D721Med (cell line): ENCODE measurements at regions not wholly inside any gene's neighbourhood (a gene's known extent, or its start where the extent isn't known, plus 50 kb on each side); places are given as distances from the start of the nearest gene placed in this dataset.

Experiments used
- DNase-seq: peaks from one replicate; pipeline ENCODE4 v3.0.0; 2011; ENCODE audit warnings: low spot score; ENCODE audit not compliant: insufficient read length
- FAIRE-seq: peaks from 2 replicates; lab custom pipeline; 2011; peaks lifted over from hg19 to GRCh38; lab: Jason Lieb, UNC
- TF ChIP-seq, protein P1 (sequence below): IDR thresholded peaks from 2 replicates; pipeline ENCODE4 v1.5.1; 2012; ENCODE audit warnings: mild to moderate bottlenecking, control low read depth; ENCODE audit not compliant: insufficient read depth; ENCODE audit errors: missing control alignments

DNA sequence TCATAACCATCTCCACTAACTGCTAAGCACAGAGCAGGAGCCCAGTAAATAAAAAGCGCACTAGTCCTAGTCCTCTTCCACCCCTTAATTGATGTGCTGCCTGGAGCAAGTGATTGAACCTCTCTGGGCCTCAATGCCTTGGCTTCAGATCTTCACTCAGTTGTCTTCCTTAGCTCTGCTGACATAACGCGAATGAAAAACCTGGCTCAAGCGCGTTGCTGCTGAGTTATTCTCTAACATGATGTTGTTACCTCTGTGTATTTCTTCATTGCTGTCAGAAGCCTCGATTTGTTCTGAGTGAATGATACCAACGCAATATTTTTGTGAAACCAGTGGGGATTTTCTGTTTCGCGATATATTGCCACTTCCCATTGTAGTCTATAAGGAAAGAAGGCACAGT is 185.1 kb upstream of the CCND2 start:
- TF ChIP-seq, protein P1, sequence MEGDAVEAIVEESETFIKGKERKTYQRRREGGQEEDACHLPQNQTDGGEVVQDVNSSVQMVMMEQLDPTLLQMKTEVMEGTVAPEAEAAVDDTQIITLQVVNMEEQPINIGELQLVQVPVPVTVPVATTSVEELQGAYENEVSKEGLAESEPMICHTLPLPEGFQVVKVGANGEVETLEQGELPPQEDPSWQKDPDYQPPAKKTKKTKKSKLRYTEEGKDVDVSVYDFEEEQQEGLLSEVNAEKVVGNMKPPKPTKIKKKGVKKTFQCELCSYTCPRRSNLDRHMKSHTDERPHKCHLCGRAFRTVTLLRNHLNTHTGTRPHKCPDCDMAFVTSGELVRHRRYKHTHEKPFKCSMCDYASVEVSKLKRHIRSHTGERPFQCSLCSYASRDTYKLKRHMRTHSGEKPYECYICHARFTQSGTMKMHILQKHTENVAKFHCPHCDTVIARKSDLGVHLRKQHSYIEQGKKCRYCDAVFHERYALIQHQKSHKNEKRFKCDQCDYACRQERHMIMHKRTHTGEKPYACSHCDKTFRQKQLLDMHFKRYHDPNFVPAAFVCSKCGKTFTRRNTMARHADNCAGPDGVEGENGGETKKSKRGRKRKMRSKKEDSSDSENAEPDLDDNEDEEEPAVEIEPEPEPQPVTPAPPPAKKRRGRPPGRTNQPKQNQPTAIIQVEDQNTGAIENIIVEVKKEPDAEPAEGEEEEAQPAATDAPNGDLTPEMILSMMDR = no peak
- FAIRE-seq (no peak), DNase-seq (no peak)

DNA sequence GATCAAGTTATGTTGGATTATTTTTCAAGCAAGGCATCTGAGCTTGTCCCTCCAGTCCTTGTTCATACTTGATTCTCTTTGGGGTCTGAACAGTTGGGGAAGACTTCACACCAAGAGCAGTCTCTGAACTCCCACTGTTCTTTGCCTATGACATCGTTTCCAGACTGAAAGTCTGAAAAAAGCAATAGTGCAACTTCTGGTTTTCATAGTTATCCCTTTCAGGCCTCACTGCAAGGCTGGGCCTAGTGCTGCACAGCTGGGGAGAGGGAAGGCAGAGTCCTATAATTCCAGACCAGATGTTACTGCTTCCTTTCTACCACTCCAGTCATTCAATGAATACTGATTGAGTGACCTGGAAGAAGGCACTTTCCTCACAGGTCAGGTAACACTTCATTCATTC is 187.1 kb upstream of the CCND2 start:
- TF ChIP-seq, protein P1 = no peak
- FAIRE-seq = no peak
- DNase-seq = no peak

DNA sequence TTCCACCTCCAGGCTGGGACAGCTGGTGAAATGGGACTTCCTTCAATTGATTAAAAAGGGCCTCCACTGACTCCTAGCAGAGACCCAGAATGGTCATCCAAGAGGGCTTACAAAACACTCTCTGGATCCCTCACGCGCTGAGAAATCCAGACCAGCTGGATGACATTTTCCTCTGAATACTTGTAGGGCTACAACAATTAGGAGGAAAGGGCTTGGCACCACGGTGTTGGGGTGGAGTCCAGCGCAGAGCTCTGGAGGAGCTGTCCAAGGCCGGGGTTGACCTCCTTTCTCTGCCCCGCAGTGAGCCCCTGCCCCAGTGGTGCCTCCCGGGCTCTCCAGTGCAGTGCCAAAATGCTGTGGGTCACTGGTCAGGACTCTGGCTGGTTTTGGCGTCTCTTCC is 189.0 kb upstream of the CCND2 start:
- FAIRE-seq (no peak), DNase-seq (no peak)
- TF ChIP-seq, protein P1 = no peak

DNA sequence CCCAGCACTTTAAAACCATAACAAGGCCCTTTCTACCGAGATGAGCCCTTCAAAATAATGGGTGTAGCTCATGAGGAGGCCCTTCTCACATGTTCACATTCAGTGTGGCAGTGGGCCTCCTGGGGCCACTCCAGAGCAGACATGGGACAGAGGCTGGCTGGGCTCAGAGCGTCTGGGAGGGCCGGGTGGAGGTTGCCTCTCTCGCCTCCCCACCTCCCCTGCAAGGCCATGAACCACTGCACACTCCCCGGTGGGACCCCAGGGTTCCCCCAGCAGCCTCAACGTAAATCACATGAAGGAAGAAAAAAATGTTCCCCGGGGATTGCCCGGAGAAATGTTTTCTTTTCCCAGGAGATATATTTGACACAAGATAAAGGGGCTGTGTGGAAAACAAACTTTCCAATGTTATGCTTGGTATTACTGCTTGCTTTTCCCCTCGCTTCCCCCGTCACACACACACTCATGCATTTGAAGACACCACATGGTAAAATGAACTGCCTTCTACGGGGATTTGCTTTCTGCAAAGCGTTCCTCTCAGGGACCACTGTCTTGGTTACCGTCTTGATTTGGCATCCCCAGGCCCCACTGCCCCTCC is 190.7 kb upstream of the CCND2 start:
- FAIRE-seq (no peak), DNase-seq (no peak)
- TF ChIP-seq, protein P1 = no peak

DNA sequence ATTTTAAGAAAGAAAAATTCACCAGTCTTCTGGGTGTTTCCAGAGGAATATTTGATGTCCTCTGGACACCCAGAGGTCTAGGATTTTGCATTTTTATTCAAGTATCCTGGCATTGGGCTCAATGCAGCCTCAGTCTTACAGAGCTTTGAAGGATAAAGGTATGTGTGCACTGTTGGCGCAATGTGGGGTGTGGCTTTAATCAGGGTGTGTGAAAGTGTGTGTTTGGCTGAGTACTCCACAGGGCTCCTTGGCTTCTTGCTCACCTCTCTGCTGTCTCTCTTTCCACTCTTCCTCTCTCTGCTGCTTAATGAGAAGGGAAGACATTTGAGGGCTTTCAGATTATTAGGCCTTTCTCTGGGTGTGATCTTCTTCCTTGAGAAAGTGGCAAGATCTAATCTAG is 193.3 kb upstream of the CCND2 start:
- FAIRE-seq (no peak), DNase-seq (no peak)
- TF ChIP-seq, protein P1 = no peak

DNA sequence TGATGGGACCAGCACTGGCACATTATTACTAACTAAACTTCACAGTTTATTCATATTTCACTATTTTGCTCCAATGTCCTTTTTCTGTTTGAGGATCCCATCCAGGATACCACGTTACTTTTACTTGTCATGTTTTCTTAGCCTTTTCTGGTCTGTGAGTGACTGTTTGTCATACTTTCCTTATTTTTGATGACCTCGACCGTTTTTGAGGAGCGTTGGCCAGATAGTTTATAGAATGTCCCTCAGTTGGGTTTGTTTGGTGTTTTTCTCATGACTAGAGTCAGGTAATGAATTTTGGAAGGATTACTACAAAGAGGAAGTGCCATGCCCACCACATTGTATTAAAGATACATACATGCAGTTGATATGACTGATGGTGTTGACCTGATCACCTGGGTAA is 199.4 kb upstream of the CCND2 start:
- no peak for DNase-seq
- TF ChIP-seq, protein P1 = no peak
- FAIRE-seq = no peak

DNA sequence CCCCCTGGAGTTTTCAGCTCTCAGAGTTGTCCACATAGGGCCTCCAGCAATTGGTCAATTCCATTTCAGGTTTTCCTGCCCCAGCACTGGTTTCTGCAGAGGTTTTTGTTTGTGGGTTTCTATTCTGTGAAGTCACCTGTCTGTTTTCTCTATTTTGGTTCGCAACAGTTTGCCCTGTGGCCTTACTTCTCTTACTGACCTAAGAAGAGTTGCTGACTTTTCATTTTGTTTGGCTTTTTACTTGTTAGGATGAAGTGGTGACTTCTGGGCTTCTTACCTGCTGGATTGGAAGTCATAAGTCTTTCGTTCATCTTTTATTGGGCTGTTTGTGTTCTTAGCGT is 196.4 kb upstream of the PARP11 start:
- DNase-seq = no peak
- no peak for FAIRE-seq
- TF ChIP-seq, protein P1 = no peak
